ENCODE measurements at regions not wholly inside any gene's neighbourhood (a gene's known extent, or its start where the extent isn't known, plus 50 kb on each side); places are given as distances from the start of the nearest gene placed in this dataset.
"Not testable (repeated sequence)": the region's sequence is repeated elsewhere in the genome, so short reads cannot be mapped to it uniquely, and the experiment has no call there.

GRCh38 chr9:1156794-1157550 lies 106.8 kb downstream of the DMRT2 start:
- Histone ChIP-seq H3K9me3 (ENCODE audit: control insufficient read depth, low read length) (no peaks in the 10 kb centered on the region), H3K4me1 (ENCODE audit: control insufficient read depth, insufficient read depth, low read length, poor library complexity, severe bottlenecking) (no peaks in the 10 kb centered on the region), H3K36me3 (ENCODE audit: control insufficient read depth, insufficient read depth, low read length) (no peaks in the 10 kb centered on the region), H3K27ac (ENCODE audit: low read depth, low read length, severe bottlenecking) (no peak overlapping the region), H3K4me3 (ENCODE audit: extremely low read depth, insufficient read depth, low read length, poor library complexity, severe bottlenecking) (no peak overlapping the region)
- WGBS, 2 experiments (ENCODE audit: insufficient coverage in 2 of 2), result 75 to 89% methylated on average over 3 to 4 of the region's 4 CpGs

GRCh38 chr9:1157836-1158235 lies 107.7 kb downstream of the DMRT2 start:
- H3K4me1 ChIP-seq (ENCODE audit: control insufficient read depth, insufficient read depth, low read length, poor library complexity, severe bottlenecking), result no peaks in the 10 kb centered on the region
- no peak overlapping the region for H3K4me3 ChIP-seq (ENCODE audit: extremely low read depth, insufficient read depth, low read length, poor library complexity, severe bottlenecking)
- no peaks in the 10 kb centered on the region for H3K9me3 ChIP-seq (ENCODE audit: control insufficient read depth, low read length)
- H3K36me3 ChIP-seq (ENCODE audit: control insufficient read depth, insufficient read depth, low read length), result no peaks in the 10 kb centered on the region
- H3K27ac ChIP-seq (ENCODE audit: low read depth, low read length, severe bottlenecking), result no peak overlapping the region
- WGBS, 2 experiments (ENCODE audit: insufficient coverage in 2 of 2), result no CpG with 5 or more reads among the region's 1 CpG

- Histone ChIP-seq H3K36me3 (ENCODE audit: control insufficient read depth, insufficient read depth, low read length) (no peaks in the 10 kb centered on the region), H3K9me3 (ENCODE audit: control insufficient read depth, low read length) (no peaks in the 10 kb centered on the region), H3K4me3 (ENCODE audit: extremely low read depth, insufficient read depth, low read length, poor library complexity, severe bottlenecking) (no peak overlapping the region), H3K4me1 (ENCODE audit: control insufficient read depth, insufficient read depth, low read length, poor library complexity, severe bottlenecking) (peaks cover 6% of the 10 kb centered on the region), H3K27ac (ENCODE audit: low read depth, low read length, severe bottlenecking) (no peak overlapping the region)
- 100% methylated on average over 1 to 2 of the region's 3 CpGs for WGBS, 2 experiments (ENCODE audit: insufficient coverage in 2 of 2)
Observed at GRCh38 chr9:1170918-1171317, 120.8 kb downstream of the DMRT2 start.

GRCh38 chr9:1171546-1171945 lies 121.4 kb downstream of the DMRT2 start:
- WGBS, 2 experiments (ENCODE audit: insufficient coverage in 2 of 2), result 70 to 80% methylated on average over 1 to 2 of the region's 5 CpGs
- Histone ChIP-seq H3K4me3 (ENCODE audit: extremely low read depth, insufficient read depth, low read length, poor library complexity, severe bottlenecking) (no peak overlapping the region), H3K36me3 (ENCODE audit: control insufficient read depth, insufficient read depth, low read length) (no peaks in the 10 kb centered on the region)

GRCh38 chr9:1173211-1173610 lies 123.1 kb downstream of the DMRT2 start:
- Histone ChIP-seq H3K4me1 (ENCODE audit: control insufficient read depth, insufficient read depth, low read length, poor library complexity, severe bottlenecking) (peaks cover 6% of the 10 kb centered on the region), H3K9me3 (ENCODE audit: control insufficient read depth, low read length) (no peaks in the 10 kb centered on the region), H3K4me3 (ENCODE audit: extremely low read depth, insufficient read depth, low read length, poor library complexity, severe bottlenecking) (no peak overlapping the region), H3K27ac (ENCODE audit: low read depth, low read length, severe bottlenecking) (no peak overlapping the region), H3K36me3 (ENCODE audit: control insufficient read depth, insufficient read depth, low read length) (no peaks in the 10 kb centered on the region)
- 60% methylated on average over 1 of the region's 3 CpGs; no CpG with 5 or more reads in 1 of the 2 experiments for WGBS, 2 experiments (ENCODE audit: insufficient coverage in 2 of 2)

More at GRCh38 chr9:1171546-1171945, 121.4 kb downstream of the DMRT2 start:
- Histone ChIP-seq H3K4me1 (ENCODE audit: control insufficient read depth, insufficient read depth, low read length, poor library complexity, severe bottlenecking) (peaks cover 6% of the 10 kb centered on the region), H3K9me3 (ENCODE audit: control insufficient read depth, low read length) (no peaks in the 10 kb centered on the region), H3K27ac (ENCODE audit: low read depth, low read length, severe bottlenecking) (no peak overlapping the region)

GRCh38 chr9:1173993-1174392 lies 123.8 kb downstream of the DMRT2 start:
- H3K27ac ChIP-seq (ENCODE audit: low read depth, low read length, severe bottlenecking), result no peak overlapping the region
- peaks cover 6% of the 10 kb centered on the region for H3K4me1 ChIP-seq (ENCODE audit: control insufficient read depth, insufficient read depth, low read length, poor library complexity, severe bottlenecking)
- 93 to 95% methylated on average over 3 to 4 of the region's 6 CpGs for WGBS, 2 experiments (ENCODE audit: insufficient coverage in 2 of 2)
- no peak overlapping the region for H3K4me3 ChIP-seq (ENCODE audit: extremely low read depth, insufficient read depth, low read length, poor library complexity, severe bottlenecking)
- no peaks in the 10 kb centered on the region for H3K36me3 ChIP-seq (ENCODE audit: control insufficient read depth, insufficient read depth, low read length)
- no peaks in the 10 kb centered on the region for H3K9me3 ChIP-seq (ENCODE audit: control insufficient read depth, low read length)

GRCh38 chr9:1179366-1179765 lies 129.2 kb downstream of the DMRT2 start:
- 75 to 100% methylated on average over 1 of the region's 2 CpGs for WGBS, 2 experiments (ENCODE audit: insufficient coverage in 2 of 2)
- H3K27ac ChIP-seq (ENCODE audit: low read depth, low read length, severe bottlenecking), result no peak overlapping the region
- H3K9me3 ChIP-seq (ENCODE audit: control insufficient read depth, low read length), result no peaks in the 10 kb centered on the region
- no peak overlapping the region for H3K4me3 ChIP-seq (ENCODE audit: extremely low read depth, insufficient read depth, low read length, poor library complexity, severe bottlenecking)
- no peaks in the 10 kb centered on the region for H3K36me3 ChIP-seq (ENCODE audit: control insufficient read depth, insufficient read depth, low read length)
- H3K4me1 ChIP-seq (ENCODE audit: control insufficient read depth, insufficient read depth, low read length, poor library complexity, severe bottlenecking), result no peaks in the 10 kb centered on the region

- H3K36me3 ChIP-seq (ENCODE audit: control insufficient read depth, insufficient read depth, low read length), result no peaks in the 10 kb centered on the region
- no peak overlapping the region for H3K27ac ChIP-seq (ENCODE audit: low read depth, low read length, severe bottlenecking)
- no peak overlapping the region for H3K4me3 ChIP-seq (ENCODE audit: extremely low read depth, insufficient read depth, low read length, poor library complexity, severe bottlenecking)
- no peaks in the 10 kb centered on the region for H3K4me1 ChIP-seq (ENCODE audit: control insufficient read depth, insufficient read depth, low read length, poor library complexity, severe bottlenecking)
- H3K9me3 ChIP-seq (ENCODE audit: control insufficient read depth, low read length), result peaks cover 5% of the 10 kb centered on the region
Observed at GRCh38 chr9:1184146-1184545, 134.0 kb downstream of the DMRT2 start.

- H3K4me3 ChIP-seq (ENCODE audit: extremely low read depth, insufficient read depth, low read length, poor library complexity, severe bottlenecking); H3K27ac ChIP-seq (ENCODE audit: low read depth, low read length, severe bottlenecking); H3K36me3 ChIP-seq (ENCODE audit: control insufficient read depth, insufficient read depth, low read length); H3K4me1 ChIP-seq (ENCODE audit: control insufficient read depth, insufficient read depth, low read length, poor library complexity, severe bottlenecking); H3K9me3 ChIP-seq (ENCODE audit: control insufficient read depth, low read length): not testable (repeated sequence)
- 92 to 100% methylated on average over 5 to 6 of the region's 9 CpGs for WGBS, 2 experiments (ENCODE audit: insufficient coverage in 2 of 2)
Observed at GRCh38 chr9:1187137-1187536, 137.0 kb downstream of the DMRT2 start.

GRCh38 chr9:1195636-1196035 lies 145.5 kb downstream of the DMRT2 start:
- H3K4me3 ChIP-seq (ENCODE audit: extremely low read depth, insufficient read depth, low read length, poor library complexity, severe bottlenecking); H3K36me3 ChIP-seq (ENCODE audit: control insufficient read depth, insufficient read depth, low read length); H3K4me1 ChIP-seq (ENCODE audit: control insufficient read depth, insufficient read depth, low read length, poor library complexity, severe bottlenecking); H3K9me3 ChIP-seq (ENCODE audit: control insufficient read depth, low read length); H3K27ac ChIP-seq (ENCODE audit: low read depth, low read length, severe bottlenecking): not testable (repeated sequence)
- WGBS, 2 experiments (ENCODE audit: insufficient coverage in 2 of 2), result 69 to 90% methylated on average over 3 to 5 of the region's 5 CpGs

GRCh38 chr9:1198085-1198484 lies 147.9 kb downstream of the DMRT2 start:
- H3K27ac ChIP-seq (ENCODE audit: low read depth, low read length, severe bottlenecking), result no peak overlapping the region
- no peak overlapping the region for H3K4me3 ChIP-seq (ENCODE audit: extremely low read depth, insufficient read depth, low read length, poor library complexity, severe bottlenecking)

More at GRCh38 chr9:1198085-1198484, 147.9 kb downstream of the DMRT2 start:
- Histone ChIP-seq H3K36me3 (ENCODE audit: control insufficient read depth, insufficient read depth, low read length) (no peaks in the 10 kb centered on the region), H3K9me3 (ENCODE audit: control insufficient read depth, low read length) (no peaks in the 10 kb centered on the region), H3K4me1 (ENCODE audit: control insufficient read depth, insufficient read depth, low read length, poor library complexity, severe bottlenecking) (no peaks in the 10 kb centered on the region)
- no CpG with 5 or more reads among the region's 1 CpG for WGBS, 2 experiments (ENCODE audit: insufficient coverage in 2 of 2)

All from mesodermal cell (in vitro differentiated cells).